ENCODE measurements at regions not wholly inside any gene's neighbourhood (a gene's known extent, or its start where the extent isn't known, plus 50 kb on each side); places are given as distances from the start of the nearest gene placed in this dataset.
"Not testable (repeated sequence)": the region's sequence is repeated elsewhere in the genome, so short reads cannot be mapped to it uniquely, and the experiment has no call there.

DNA sequence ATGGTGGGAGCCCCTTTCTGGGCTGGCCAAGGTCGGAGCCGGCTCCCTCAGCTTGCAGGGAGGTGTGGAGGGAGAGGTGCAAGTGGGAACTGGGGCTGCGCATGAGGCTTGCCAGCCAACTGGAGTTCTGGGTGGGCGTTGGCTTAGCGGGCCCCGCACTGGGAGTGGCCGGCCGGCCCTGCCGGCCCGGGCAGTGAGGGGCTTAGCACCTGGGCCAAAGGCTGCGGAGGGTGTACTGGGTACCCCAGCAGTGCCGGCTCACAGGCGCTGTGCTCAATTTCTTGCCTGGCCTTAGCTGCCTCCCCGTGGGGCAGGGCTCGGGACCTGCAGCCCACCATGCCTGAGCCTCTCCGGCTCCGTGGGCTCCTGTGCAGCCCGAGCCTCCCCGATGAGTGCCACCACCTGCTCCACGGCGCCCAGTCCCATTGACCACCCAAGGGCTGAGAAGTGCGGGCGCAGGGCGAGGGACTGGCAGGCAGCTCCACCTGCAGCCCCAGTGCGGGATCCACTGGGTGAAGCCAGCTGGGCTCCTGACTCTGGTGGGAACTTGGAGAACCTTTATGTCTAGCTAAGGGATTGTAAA, 113.1 kb downstream of the PSAT1 start:
- not testable (repeated sequence) for H3K4me1 Mint-ChIP-seq; H3K27me3 Mint-ChIP-seq; H3K27ac Mint-ChIP-seq; H3K4me3 Mint-ChIP-seq; H3K9me3 Mint-ChIP-seq; ATAC-seq; H3K36me3 Mint-ChIP-seq (ENCODE audit: low read depth); DNase-seq

DNA sequence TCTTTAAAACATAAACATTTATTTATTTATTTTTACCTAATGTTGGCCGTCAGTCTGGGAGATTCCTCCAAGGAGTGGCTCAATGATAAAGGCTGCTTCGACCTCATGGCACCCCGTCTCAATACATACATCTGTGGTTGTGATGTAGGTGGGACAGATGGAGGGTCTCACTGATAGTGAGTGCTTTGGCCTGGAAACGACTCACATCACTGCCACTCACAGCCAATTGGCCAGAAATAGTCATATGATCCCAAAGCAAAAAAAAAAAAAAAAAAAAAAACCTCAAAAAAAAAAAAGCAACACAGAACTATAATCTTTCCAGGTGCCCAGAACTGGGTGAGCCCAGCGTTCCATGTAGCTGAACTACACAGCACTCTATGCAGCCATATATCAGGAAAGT, 125.4 kb downstream of the PSAT1 start:
- H3K27me3 Mint-ChIP-seq: peaks cover 3% of the 10 kb centered on the region
- no peak for ATAC-seq
- H3K36me3 Mint-ChIP-seq (ENCODE audit: low read depth): no peaks in the 10 kb centered on the region
- H3K27ac Mint-ChIP-seq: no peak overlapping the region
- no peak for DNase-seq
- no peaks in the 10 kb centered on the region for H3K4me1 Mint-ChIP-seq
- no peak overlapping the region for H3K4me3 Mint-ChIP-seq
- H3K9me3 Mint-ChIP-seq: no peaks in the 10 kb centered on the region

DNA sequence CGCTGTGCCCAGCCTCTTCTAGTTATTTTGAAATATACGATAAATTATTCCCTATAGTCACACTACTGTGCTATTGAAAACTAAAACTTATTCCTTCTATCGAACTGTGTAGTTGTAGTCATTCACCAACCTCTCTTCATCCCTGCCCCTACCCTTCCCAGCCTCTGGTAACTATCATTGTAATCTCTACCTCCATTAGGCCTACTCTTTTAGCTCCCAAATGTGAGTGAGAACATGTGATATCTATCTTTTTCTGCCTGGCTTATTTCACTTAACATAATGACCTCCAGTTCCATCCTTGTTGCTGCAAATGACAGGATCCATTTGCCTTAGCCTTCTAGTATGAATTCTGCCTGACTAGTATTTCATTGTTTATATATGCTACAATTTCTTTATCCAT, 127.4 kb downstream of the PSAT1 start:
- H3K4me1 Mint-ChIP-seq: no peaks in the 10 kb centered on the region
- no peak overlapping the region for H3K4me3 Mint-ChIP-seq
- peaks cover 4% of the 10 kb centered on the region for H3K27me3 Mint-ChIP-seq
- H3K9me3 Mint-ChIP-seq: peaks cover 6% of the 10 kb centered on the region
- no peak for ATAC-seq
- no peak overlapping the region for H3K27ac Mint-ChIP-seq
- DNase-seq: no peak
- H3K36me3 Mint-ChIP-seq (ENCODE audit: low read depth): peaks cover 3% of the 10 kb centered on the region

GRCh38 chr9:78428640-78429039, 131.7 kb downstream of the PSAT1 start:
- DNase-seq: no peak
- Mint-ChIP-seq H3K4me1 (no peaks in the 10 kb centered on the region), H3K27me3 (peaks cover 6% of the 10 kb centered on the region), H3K4me3 (no peak overlapping the region), H3K9me3 (peaks cover 14% of the 10 kb centered on the region), H3K27ac (no peak overlapping the region), H3K36me3 (ENCODE audit: low read depth) (peaks cover 3% of the 10 kb centered on the region)
- no peak for ATAC-seq

DNA sequence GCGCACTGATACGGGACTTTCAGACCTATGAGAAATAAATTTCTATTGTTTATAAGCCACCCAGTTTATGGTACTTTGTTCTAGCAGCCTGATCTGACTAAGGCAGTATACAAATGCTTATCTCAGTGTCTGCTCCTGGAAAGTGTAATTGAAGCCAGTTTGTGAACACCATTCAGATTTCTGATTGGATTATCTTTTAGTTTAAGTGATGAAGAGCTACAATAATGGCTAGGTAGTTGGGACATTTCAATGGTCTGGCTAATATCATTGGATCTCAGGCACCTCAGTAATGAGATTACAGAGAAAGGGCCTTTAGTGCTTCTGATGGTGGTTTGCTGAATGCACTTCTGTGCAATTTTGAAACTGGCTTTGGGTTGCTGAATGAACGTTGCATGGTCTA, 133.5 kb downstream of the PSAT1 start:
- Mint-ChIP-seq H3K4me3 (no peak overlapping the region), H3K4me1 (no peaks in the 10 kb centered on the region), H3K36me3 (ENCODE audit: low read depth) (peaks cover 3% of the 10 kb centered on the region), H3K27me3 (peaks cover 10% of the 10 kb centered on the region), H3K27ac (no peak overlapping the region), H3K9me3 (peaks cover 14% of the 10 kb centered on the region)
- DNase-seq (no peak), ATAC-seq (no peak)

- not testable (repeated sequence) for ATAC-seq; H3K27ac Mint-ChIP-seq; DNase-seq; H3K4me3 Mint-ChIP-seq; H3K4me1 Mint-ChIP-seq; H3K36me3 Mint-ChIP-seq (ENCODE audit: low read depth)
- Mint-ChIP-seq H3K9me3 (peaks cover 14% of the 10 kb centered on the region), H3K27me3 (peaks cover 10% of the 10 kb centered on the region)
Observed at GRCh38 chr9:78431039-78431438, 134.1 kb downstream of the PSAT1 start.

GRCh38 chr9:78436873-78437272, 139.9 kb downstream of the PSAT1 start:
- H3K27ac Mint-ChIP-seq: no peak overlapping the region
- ATAC-seq: no peak
- H3K9me3 Mint-ChIP-seq: no peaks in the 10 kb centered on the region
- H3K4me1 Mint-ChIP-seq: peaks cover 5% of the 10 kb centered on the region
- no peak overlapping the region for H3K4me3 Mint-ChIP-seq
- H3K36me3 Mint-ChIP-seq (ENCODE audit: low read depth): no peaks in the 10 kb centered on the region
- no peak for DNase-seq
- H3K27me3 Mint-ChIP-seq: peaks cover 33% of the 10 kb centered on the region

DNA sequence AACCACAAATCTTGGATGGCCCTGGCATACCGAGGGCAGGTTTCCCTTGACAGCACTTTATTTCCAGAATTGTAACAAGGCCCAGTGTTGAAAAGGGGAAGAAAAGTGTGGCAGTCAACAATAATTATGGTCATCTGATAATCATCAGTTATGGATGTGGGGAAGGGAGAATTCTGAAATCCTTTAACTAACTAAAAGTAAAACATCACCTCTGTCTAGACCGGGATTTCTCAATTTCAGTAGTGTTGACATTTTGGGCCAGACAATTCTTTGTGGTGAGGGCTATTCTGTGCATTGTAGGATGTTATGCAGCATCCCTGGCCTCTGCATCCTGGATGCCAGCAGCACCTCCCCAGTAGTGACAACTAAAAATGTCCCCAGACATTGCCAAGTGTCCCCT, 140.4 kb downstream of the PSAT1 start:
- ATAC-seq (no peak), DNase-seq (no peak)
- Mint-ChIP-seq H3K9me3 (no peaks in the 10 kb centered on the region), H3K27me3 (peaks cover 32% of the 10 kb centered on the region), H3K27ac (no peak overlapping the region), H3K4me3 (no peak overlapping the region), H3K4me1 (peaks cover 5% of the 10 kb centered on the region), H3K36me3 (ENCODE audit: low read depth) (no peaks in the 10 kb centered on the region)

GRCh38 chr9:78437806-78438205, 140.9 kb downstream of the PSAT1 start:
- no peaks in the 10 kb centered on the region for H3K36me3 Mint-ChIP-seq (ENCODE audit: low read depth)
- no peak for DNase-seq
- no peak overlapping the region for H3K4me3 Mint-ChIP-seq
- ATAC-seq: no peak
- no peaks in the 10 kb centered on the region for H3K9me3 Mint-ChIP-seq
- H3K27ac Mint-ChIP-seq: no peak overlapping the region
- peaks cover 5% of the 10 kb centered on the region for H3K4me1 Mint-ChIP-seq
- H3K27me3 Mint-ChIP-seq: peaks cover 32% of the 10 kb centered on the region

DNA sequence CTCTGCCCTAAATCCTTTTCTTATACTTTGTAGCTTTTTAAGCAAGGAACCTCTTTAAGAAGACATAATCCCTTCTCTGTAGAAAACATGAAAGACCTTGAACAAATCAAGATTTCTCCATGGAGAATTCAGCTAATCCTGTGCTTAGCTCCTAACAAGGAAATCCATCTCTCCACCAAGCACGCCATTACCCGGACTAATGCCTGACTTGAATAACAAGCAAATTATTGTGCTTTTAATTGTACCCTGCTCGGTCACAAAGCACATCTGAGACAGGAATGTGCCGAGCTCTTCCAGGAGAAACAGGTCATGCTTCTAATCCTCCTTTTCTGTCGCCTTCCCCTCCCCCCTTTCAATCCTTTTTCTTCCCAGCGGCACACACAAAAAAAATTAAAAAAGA, 141.3 kb downstream of the PSAT1 start:
- no peak overlapping the region for H3K27ac Mint-ChIP-seq
- H3K4me3 Mint-ChIP-seq: no peak overlapping the region
- H3K9me3 Mint-ChIP-seq: no peaks in the 10 kb centered on the region
- H3K27me3 Mint-ChIP-seq: peaks cover 32% of the 10 kb centered on the region
- no peaks in the 10 kb centered on the region for H3K36me3 Mint-ChIP-seq (ENCODE audit: low read depth)
- ATAC-seq (no peak), DNase-seq (no peak)
- peaks cover 5% of the 10 kb centered on the region for H3K4me1 Mint-ChIP-seq

DNA sequence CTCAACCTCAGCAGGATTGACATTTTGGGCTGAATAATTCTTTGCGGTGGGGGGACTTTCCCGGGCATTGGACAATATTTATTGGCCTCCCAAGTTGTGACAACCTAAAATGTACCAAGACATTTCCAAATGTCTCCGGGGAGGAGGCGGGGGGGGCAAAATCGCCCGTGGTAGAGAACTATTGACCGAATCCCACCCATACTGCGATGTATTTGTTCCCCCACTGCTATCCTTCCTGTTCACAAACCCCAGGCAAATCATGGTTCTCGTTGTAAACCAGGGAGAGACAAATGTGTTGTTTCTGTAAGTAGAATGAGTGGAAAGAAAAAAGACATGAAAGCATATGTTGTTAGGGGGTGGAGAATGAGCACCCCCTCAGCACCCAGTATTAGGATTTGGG, 141.9 kb downstream of the PSAT1 start:
- Mint-ChIP-seq H3K27ac (no peak overlapping the region), H3K4me3 (no peak overlapping the region), H3K36me3 (ENCODE audit: low read depth) (no peaks in the 10 kb centered on the region), H3K27me3 (peaks cover 32% of the 10 kb centered on the region), H3K9me3 (no peaks in the 10 kb centered on the region), H3K4me1 (peaks cover 5% of the 10 kb centered on the region)
- DNase-seq (no peak), ATAC-seq (no peak)

- no peak overlapping the region for H3K4me3 Mint-ChIP-seq
- peak; percentile 67 for DNase-seq
- H3K9me3 Mint-ChIP-seq: no peaks in the 10 kb centered on the region
- H3K4me1 Mint-ChIP-seq: peaks cover 5% of the 10 kb centered on the region
- H3K27ac Mint-ChIP-seq: no peak overlapping the region
- no peak for ATAC-seq
- H3K36me3 Mint-ChIP-seq (ENCODE audit: low read depth): no peaks in the 10 kb centered on the region
- peaks cover 32% of the 10 kb centered on the region for H3K27me3 Mint-ChIP-seq
Observed at GRCh38 chr9:78439190-78439865, 142.4 kb downstream of the PSAT1 start.

GRCh38 chr9:78439866-78440830, 143.2 kb downstream of the PSAT1 start:
- Mint-ChIP-seq H3K9me3 (no peaks in the 10 kb centered on the region), H3K27ac (no peak overlapping the region), H3K4me1 (peaks cover 5% of the 10 kb centered on the region), H3K36me3 (ENCODE audit: low read depth) (no peaks in the 10 kb centered on the region), H3K27me3 (peaks cover 29% of the 10 kb centered on the region), H3K4me3 (no peak overlapping the region)
- no peak for DNase-seq
- ATAC-seq: no peak

- Mint-ChIP-seq H3K4me1 (peaks cover 5% of the 10 kb centered on the region), H3K4me3 (no peak overlapping the region), H3K36me3 (ENCODE audit: low read depth) (no peaks in the 10 kb centered on the region), H3K27ac (no peak overlapping the region), H3K9me3 (no peaks in the 10 kb centered on the region), H3K27me3 (peaks cover 24% of the 10 kb centered on the region)
- no peak for ATAC-seq
- no peak for DNase-seq
Observed at GRCh38 chr9:78441396-78441795, 144.5 kb downstream of the PSAT1 start.

Data from activated naive CD8-positive, alpha-beta T cell treated with anti-CD3 and anti-CD28 coated beads, Interleukin-2, amount 50 U/mL, for 24 hours (primary cell).